A549 (cell line): ENCODE measurements at regions not wholly inside any gene's neighbourhood (a gene's known extent, or its start where the extent isn't known, plus 50 kb on each side); places are given as distances from the start of the nearest gene placed in this dataset.

ENCODE experiments used
- ATAC-seq, 2 experiments: fragments of 200-7000 bp in 1 of 2; fragments of >200 bp in 1 of 2; cut with Nextera tagmentation in 1 of 2; cut with Tn5 transposase in 1 of 2; 3 replicates each; pipeline versions ENCODE4 v1.8.0 to v1.9.1; 2018 to 2020; ENCODE audit warnings: mild to moderate bottlenecking in 1 of 2, moderate library complexity in 1 of 2
- CTCF ChIA-PET: fragments of 300-600 bp; sonication (Branson Sonifier 250); formaldehyde crosslinking; extraction: SDS; loops from one replicate; lab custom pipeline; 2021; ENCODE audit warnings: antibody characterized with exemption, inconsistent platforms; lab: Yijun Ruan, JAX
- POLR2A ChIA-PET: fragments of 350-600 bp; formaldehyde crosslinking; extraction: SDS; loops from one replicate; lab custom pipeline; 2021; ENCODE audit warnings: antibody characterized with exemption, inconsistent platforms; lab: Yijun Ruan, JAX
- DNase-seq, 2 experiments: peaks; one replicate each; pipeline versions ENCODE4 v3.0.0 to v3.0.0-alpha.2; 2011 to 2016; ENCODE audit warnings: low read depth in 1 of 2, low spot score in 1 of 2
- FAIRE-seq: peaks from 2 replicates; lab custom pipeline; 2011; peaks lifted over from hg19 to GRCh38; lab: Jason Lieb, UNC
- H3K27ac ChIP-seq, 2 experiments: fragments of >200 bp; sonication (Bioruptor Twin); formaldehyde crosslinking; 3 replicates each; pipeline ENCODE4 v1.5.1; 2016 to 2017
- H3K4me1 ChIP-seq: fragments of >200 bp; sonication (Bioruptor Twin); formaldehyde crosslinking; 3 replicates; pipeline ENCODE4 v1.6.1; 2016
- H3K4me2 ChIP-seq: fragments of >200 bp; sonication (Bioruptor Twin); formaldehyde crosslinking; 3 replicates; pipeline ENCODE4 v1.6.1; 2016
- H3K4me3 ChIP-seq: fragments of >200 bp; sonication (Bioruptor Twin); formaldehyde crosslinking; 3 replicates; pipeline ENCODE4 v1.5.1; 2016
- H3K9me3 ChIP-seq: fragments of >200 bp; sonication (Bioruptor Twin); formaldehyde crosslinking; 3 replicates; pipeline ENCODE4 v1.6.1; 2016
- BHLHE40 ChIP-seq: IDR thresholded peaks from 2 replicates; pipeline ENCODE4 v1.6.1; 2012; ENCODE audit warnings: low read depth, low read length, inconsistent platforms
- CEBPB ChIP-seq, 2 experiments: fragments of >200 bp in 1 of 2; sonication (Bioruptor Twin) in 1 of 2; formaldehyde crosslinking in 1 of 2; IDR thresholded peaks; 2 replicates each; pipeline ENCODE4 v1.6.1; 2012 to 2016
- CHD2 ChIP-seq: fragments of 150-350 bp; IDR thresholded peaks from 2 replicates; pipeline ENCODE4 v1.6.1; 2014; ENCODE audit warnings: low read length; ENCODE audit not compliant: partially characterized antibody
- ELK1 ChIP-seq: fragments of 150-350 bp; IDR thresholded peaks from 2 replicates; pipeline ENCODE4 v1.6.1; 2014; ENCODE audit warnings: low read depth, mild to moderate bottlenecking, low read length
- EP300 ChIP-seq, 2 experiments: fragments of >200 bp; sonication (Bioruptor Twin); formaldehyde crosslinking; IDR thresholded peaks; 2 replicates in 1 of 2; 3 replicates in 1 of 2; pipeline ENCODE4 v1.6.1; 2016 to 2017
- FOSB ChIP-seq: fragments of 250-450 bp; sonication (Bioruptor Pico); IDR thresholded peaks from 2 replicates; pipeline ENCODE4 v1.5.0; 2020; ENCODE audit warnings: mild to moderate bottlenecking, moderate library complexity
- FOXS1 ChIP-seq: fragments of 250-450 bp; sonication (Bioruptor Pico); IDR thresholded peaks from 2 replicates; pipeline ENCODE4 v1.5.0; 2020; ENCODE audit warnings: mild to moderate bottlenecking, moderate library complexity
- HDAC2 ChIP-seq: fragments of 200-600 bp; sonication (generic); IDR thresholded peaks from 2 replicates; pipeline ENCODE4 v1.6.1; 2016
- HES2 ChIP-seq: fragments of >200 bp; sonication (Bioruptor Twin); formaldehyde crosslinking; IDR thresholded peaks from 2 replicates; pipeline ENCODE4 v1.6.1; 2016
- HMGXB4 ChIP-seq: fragments of 250-450 bp; sonication (Bioruptor Pico); IDR thresholded peaks from 2 replicates; pipeline ENCODE4 v1.5.0; 2021; ENCODE audit warnings: mild to moderate bottlenecking, moderate library complexity, borderline replicate concordance
- HOXB5 ChIP-seq: fragments of 250-450 bp; sonication (Bioruptor Pico); IDR thresholded peaks from 2 replicates; pipeline ENCODE4 v1.5.0; 2020; ENCODE audit warnings: mild to moderate bottlenecking, moderate library complexity
- JUN ChIP-seq, 2 experiments: fragments of >200 bp; sonication (Bioruptor Twin); formaldehyde crosslinking; IDR thresholded peaks; 2 replicates in 1 of 2; 3 replicates in 1 of 2; pipeline ENCODE4 v1.6.1; 2016 to 2017
- JUNB ChIP-seq: fragments of >200 bp; sonication (Bioruptor Twin); formaldehyde crosslinking; IDR thresholded peaks from 2 replicates; pipeline ENCODE4 v1.6.1; 2016
- MAFK ChIP-seq: fragments of 450-650 bp; IDR thresholded peaks from 2 replicates; pipeline ENCODE4 v1.6.1; 2014; ENCODE audit not compliant: partially characterized antibody
- MAX ChIP-seq: IDR thresholded peaks from 2 replicates; pipeline ENCODE4 v1.6.1; 2012
- NFE2L2 ChIP-seq: fragments of 150-350 bp; conservative IDR thresholded peaks from 2 replicates; pipeline ENCODE4 v1.6.1; 2014; ENCODE audit warnings: low read length
- POLR2A ChIP-seq: IDR thresholded peaks from 2 replicates; pipeline ENCODE4 v1.6.1; 2012; ENCODE audit warnings: mild to moderate bottlenecking, low read length
- POLR2AphosphoS2 ChIP-seq: conservative IDR thresholded peaks from 2 replicates; pipeline ENCODE4 v1.6.1; 2012; ENCODE audit warnings: low read length, improper control_type of control experiment, inconsistent platforms
- RAD21 ChIP-seq, 2 experiments: fragments of >200 bp in 1 of 2; sonication (Bioruptor Twin) in 1 of 2; formaldehyde crosslinking in 1 of 2; IDR thresholded peaks in 1 of 2; conservative IDR thresholded peaks in 1 of 2; 2 replicates in 1 of 2; 3 replicates in 1 of 2; pipeline ENCODE4 v1.6.1; 2012 to 2018; ENCODE audit warnings: inconsistent platforms in 1 of 2
- RARB ChIP-seq: fragments of 250-450 bp; sonication (Bioruptor Pico); IDR thresholded peaks from 2 replicates; pipeline ENCODE4 v1.8.0; 2021; ENCODE audit warnings: mild to moderate bottlenecking, moderate library complexity
- RCOR1 ChIP-seq: fragments of 150-350 bp; IDR thresholded peaks from 2 replicates; pipeline ENCODE4 v1.6.1; 2014; ENCODE audit warnings: antibody characterized with exemption, low read length, low read depth
- SREBF2 ChIP-seq: fragments of 450-650 bp; IDR thresholded peaks from 2 replicates; pipeline ENCODE4 v1.6.1; 2014; ENCODE audit warnings: mild to moderate bottlenecking, moderate library complexity
- ZSCAN20 ChIP-seq: fragments of 250-450 bp; sonication (Bioruptor Pico); IDR thresholded peaks from 2 replicates; pipeline ENCODE4 v1.8.0; 2022; ENCODE audit warnings: mild to moderate bottlenecking, moderate library complexity
- WGBS: methylation state at CpG from one replicate; pipeline ENCODE4 v1.1.6; 2017; ENCODE audit errors: missing lambda C conversion rate; 5-methylcytosine and 5-hydroxymethylcytosine counted together
- TF ChIP-seq, protein P1 (sequence below): fragments of 450-650 bp; IDR thresholded peaks from 2 replicates; pipeline ENCODE4 v1.6.1; 2014; ENCODE audit warnings: antibody characterized with exemption
- TF ChIP-seq, protein P2 (sequence below): fragments of >200 bp; sonication (Bioruptor Twin); formaldehyde crosslinking; IDR thresholded peaks from 3 replicates; pipeline ENCODE4 v1.5.1; 2016
- TF ChIP-seq, protein P3 (sequence below): IDR thresholded peaks from 2 replicates; pipeline ENCODE4 v1.6.1; 2012
- TF ChIP-seq, protein P4 (sequence below): fragments of >200 bp; sonication (Bioruptor Twin); formaldehyde crosslinking; IDR thresholded peaks from 3 replicates; pipeline ENCODE4 v1.6.1; 2016

DNA sequence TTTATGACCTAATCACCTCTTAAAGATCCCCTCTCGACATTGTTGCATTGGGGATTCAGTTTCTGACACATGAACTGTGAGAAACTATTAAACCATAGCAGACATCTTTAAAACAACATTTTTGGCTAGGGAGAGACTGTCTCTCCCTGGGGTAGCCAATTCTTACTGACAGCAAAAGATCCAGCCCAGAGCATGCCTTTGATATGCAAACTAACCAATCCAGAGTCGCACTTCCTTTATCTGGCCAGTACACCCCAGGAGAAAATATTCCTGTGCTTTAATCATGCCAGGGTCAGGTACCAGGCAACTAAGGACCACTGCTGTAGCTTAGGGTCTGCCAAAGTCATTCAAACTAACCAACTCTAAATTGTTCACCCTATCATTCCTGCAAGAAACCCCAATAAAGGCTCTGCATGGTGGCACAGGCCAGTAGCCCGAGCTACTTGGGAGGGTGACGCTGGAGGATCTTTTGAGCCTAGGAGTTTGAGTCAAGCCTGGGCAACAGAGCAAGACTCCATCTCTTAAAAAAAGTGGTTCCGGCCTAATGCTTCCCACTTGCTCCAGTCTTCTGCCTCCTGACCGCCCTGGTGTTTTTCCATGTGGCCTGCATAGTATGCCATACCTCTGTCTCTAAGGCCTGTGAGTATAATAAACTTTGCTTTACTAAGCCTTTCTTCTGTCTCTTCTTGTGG, 62.3 kb upstream of the DAPK1 start:
- DNase-seq, result no peak
- Histone ChIP-seq H3K4me2 (no peak overlapping the region), H3K27ac (no peak overlapping the region), H3K9me3 (no peaks in the 10 kb centered on the region), H3K4me3 (no peak overlapping the region), H3K4me1 (no peaks in the 10 kb centered on the region)
- FAIRE-seq, result no peak
- 70% methylated on average over 6 of the region's 6 CpGs for WGBS
- ChIA-PET CTCF (interaction anchor here (0.6 to 1.4 kb wide), 3 partner anchors 18 to 77 kb away, joined by 3 read pairs; no protein-coding TSS in a partner anchor), POLR2A (no interaction called here)
- TF ChIP-seq RCOR1, result no peak
- TF ChIP-seq, protein P1, sequence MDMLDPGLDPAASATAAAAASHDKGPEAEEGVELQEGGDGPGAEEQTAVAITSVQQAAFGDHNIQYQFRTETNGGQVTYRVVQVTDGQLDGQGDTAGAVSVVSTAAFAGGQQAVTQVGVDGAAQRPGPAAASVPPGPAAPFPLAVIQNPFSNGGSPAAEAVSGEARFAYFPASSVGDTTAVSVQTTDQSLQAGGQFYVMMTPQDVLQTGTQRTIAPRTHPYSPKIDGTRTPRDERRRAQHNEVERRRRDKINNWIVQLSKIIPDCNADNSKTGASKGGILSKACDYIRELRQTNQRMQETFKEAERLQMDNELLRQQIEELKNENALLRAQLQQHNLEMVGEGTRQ, result no peak
- TF ChIP-seq EP300 (IDR thresholded peaks at IDR 0.05), result no peak
- TF ChIP-seq, protein P2, sequence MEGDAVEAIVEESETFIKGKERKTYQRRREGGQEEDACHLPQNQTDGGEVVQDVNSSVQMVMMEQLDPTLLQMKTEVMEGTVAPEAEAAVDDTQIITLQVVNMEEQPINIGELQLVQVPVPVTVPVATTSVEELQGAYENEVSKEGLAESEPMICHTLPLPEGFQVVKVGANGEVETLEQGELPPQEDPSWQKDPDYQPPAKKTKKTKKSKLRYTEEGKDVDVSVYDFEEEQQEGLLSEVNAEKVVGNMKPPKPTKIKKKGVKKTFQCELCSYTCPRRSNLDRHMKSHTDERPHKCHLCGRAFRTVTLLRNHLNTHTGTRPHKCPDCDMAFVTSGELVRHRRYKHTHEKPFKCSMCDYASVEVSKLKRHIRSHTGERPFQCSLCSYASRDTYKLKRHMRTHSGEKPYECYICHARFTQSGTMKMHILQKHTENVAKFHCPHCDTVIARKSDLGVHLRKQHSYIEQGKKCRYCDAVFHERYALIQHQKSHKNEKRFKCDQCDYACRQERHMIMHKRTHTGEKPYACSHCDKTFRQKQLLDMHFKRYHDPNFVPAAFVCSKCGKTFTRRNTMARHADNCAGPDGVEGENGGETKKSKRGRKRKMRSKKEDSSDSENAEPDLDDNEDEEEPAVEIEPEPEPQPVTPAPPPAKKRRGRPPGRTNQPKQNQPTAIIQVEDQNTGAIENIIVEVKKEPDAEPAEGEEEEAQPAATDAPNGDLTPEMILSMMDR, result no peak
- no peak for TF ChIP-seq RAD21 (conservative IDR thresholded peaks at IDR 0.05 in 1 of 2, IDR thresholded peaks at IDR 0.05 in 1 of 2)
- TF ChIP-seq ELK1, result no peak
- TF ChIP-seq SREBF2, result no peak
- no peak for TF ChIP-seq HMGXB4 (CRISPR knock-in tag)
- no peak for TF ChIP-seq MAX
- TF ChIP-seq FOSB, result no peak
- no peak for TF ChIP-seq HDAC2
- TF ChIP-seq CEBPB (IDR thresholded peaks at IDR 0.05), result no peak
- TF ChIP-seq NFE2L2, result no peak
- TF ChIP-seq POLR2AphosphoS2, result no peak
- TF ChIP-seq, protein P3, sequence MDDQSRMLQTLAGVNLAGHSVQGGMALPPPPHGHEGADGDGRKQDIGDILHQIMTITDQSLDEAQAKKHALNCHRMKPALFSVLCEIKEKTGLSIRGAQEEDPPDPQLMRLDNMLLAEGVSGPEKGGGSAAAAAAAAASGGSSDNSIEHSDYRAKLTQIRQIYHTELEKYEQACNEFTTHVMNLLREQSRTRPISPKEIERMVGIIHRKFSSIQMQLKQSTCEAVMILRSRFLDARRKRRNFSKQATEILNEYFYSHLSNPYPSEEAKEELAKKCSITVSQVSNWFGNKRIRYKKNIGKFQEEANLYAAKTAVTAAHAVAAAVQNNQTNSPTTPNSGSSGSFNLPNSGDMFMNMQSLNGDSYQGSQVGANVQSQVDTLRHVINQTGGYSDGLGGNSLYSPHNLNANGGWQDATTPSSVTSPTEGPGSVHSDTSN, result no peak
- no peak for TF ChIP-seq CHD2
- no peak for TF ChIP-seq HOXB5 (CRISPR knock-in tag)
- ATAC-seq, result no peak

DNA sequence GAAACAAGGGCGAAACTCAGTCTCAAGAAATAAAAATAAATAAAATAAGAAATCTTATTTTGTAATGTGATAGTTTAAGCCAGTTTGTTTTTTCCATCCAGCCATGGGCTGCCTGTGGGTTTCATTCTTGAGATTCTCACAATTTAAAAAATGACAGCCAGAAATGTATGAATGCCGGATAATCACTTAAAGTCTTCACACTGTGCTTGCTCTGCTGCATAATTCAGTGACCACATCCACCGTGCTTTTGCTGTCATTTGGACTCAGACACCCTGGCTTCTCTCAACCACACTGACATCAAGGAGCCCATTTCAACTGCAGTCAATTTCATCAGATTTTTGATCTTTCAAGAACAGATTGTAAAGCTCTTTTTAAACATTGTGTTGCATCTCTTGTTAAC, 61.0 kb upstream of the DAPK1 start:
- Histone ChIP-seq H3K9me3 (no peaks in the 10 kb centered on the region), H3K4me3 (no peak overlapping the region), H3K27ac (no peak overlapping the region), H3K4me1 (0 out of 3 replicates have a peak, but pooled peaks cover 2% of the 10 kb centered on the region), H3K4me2 (no peak overlapping the region)
- no peak for DNase-seq
- POLR2A ChIA-PET, result no interaction called here
- FAIRE-seq, result no peak
- WGBS, result 89% methylated on average over 3 of the region's 3 CpGs
- no peak for ATAC-seq
- TF ChIP-seq POLR2A, result no peak
- TF ChIP-seq MAFK, result no peak
- TF ChIP-seq HMGXB4 (CRISPR knock-in tag), result no peak
- no peak for TF ChIP-seq RAD21 (conservative IDR thresholded peaks at IDR 0.05 in 1 of 2, IDR thresholded peaks at IDR 0.05 in 1 of 2)
- TF ChIP-seq JUNB, result no peak
- TF ChIP-seq RARB, result no peak
- TF ChIP-seq CEBPB (IDR thresholded peaks at IDR 0.05), result no peak
- no peak for TF ChIP-seq FOXS1 (CRISPR knock-in tag)
- TF ChIP-seq BHLHE40, result no peak
- no peak for TF ChIP-seq ZSCAN20 (CRISPR knock-in tag)
- TF ChIP-seq HES2, result no peak
- no peak for TF ChIP-seq NFE2L2
- TF ChIP-seq, protein P4, sequence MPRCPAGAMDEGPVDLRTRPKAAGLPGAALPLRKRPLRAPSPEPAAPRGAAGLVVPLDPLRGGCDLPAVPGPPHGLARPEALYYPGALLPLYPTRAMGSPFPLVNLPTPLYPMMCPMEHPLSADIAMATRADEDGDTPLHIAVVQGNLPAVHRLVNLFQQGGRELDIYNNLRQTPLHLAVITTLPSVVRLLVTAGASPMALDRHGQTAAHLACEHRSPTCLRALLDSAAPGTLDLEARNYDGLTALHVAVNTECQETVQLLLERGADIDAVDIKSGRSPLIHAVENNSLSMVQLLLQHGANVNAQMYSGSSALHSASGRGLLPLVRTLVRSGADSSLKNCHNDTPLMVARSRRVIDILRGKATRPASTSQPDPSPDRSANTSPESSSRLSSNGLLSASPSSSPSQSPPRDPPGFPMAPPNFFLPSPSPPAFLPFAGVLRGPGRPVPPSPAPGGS, result no peak
- TF ChIP-seq HOXB5 (CRISPR knock-in tag), result no peak
- no peak for TF ChIP-seq JUN (IDR thresholded peaks at IDR 0.05)
- CTCF ChIA-PET, result interaction anchor here (1.4 kb wide), 2 partner anchors 19 to 76 kb away, joined by 3 read pairs; no protein-coding TSS in a partner anchor
